HL-60 (cell line): ENCODE measurements at regions not wholly inside any gene's neighbourhood (a gene's known extent, or its start where the extent isn't known, plus 50 kb on each side); places are given as distances from the start of the nearest gene placed in this dataset.

Experiments used
- DNase-seq, 2 experiments: peaks; one replicate each; pipeline ENCODE4 v3.0.0-alpha.2; 2010 to 2020; ENCODE audit warnings: low read depth in 1 of 2, low spot score in 1 of 2
- H3K27ac ChIP-seq: fragments of 250-450 bp; sonication (Bioruptor Pico); replicated peaks from 2 replicates; pipeline ENCODE4 v1.5.1; 2020; ENCODE audit warnings: mild to moderate bottlenecking, moderate library complexity
- H3K27me3 ChIP-seq: fragments of 250-450 bp; sonication (Bioruptor Pico); 2 replicates; pipeline ENCODE4 v1.5.1; 2021; ENCODE audit warnings: mild to moderate bottlenecking, moderate library complexity; ENCODE audit not compliant: insufficient read depth, poor library complexity, severe bottlenecking
- H3K4me3 ChIP-seq: replicated peaks from 2 replicates; pipeline ENCODE4 v1.5.1; 2011; ENCODE audit warnings: mild to moderate bottlenecking, control low read depth, low read length; ENCODE audit not compliant: insufficient read depth
- CTCF ChIP-seq: IDR thresholded peaks from one replicate; pipeline ENCODE4 v1.5.1; 2011; ENCODE audit warnings: low read length, control low read depth, inconsistent platforms; ENCODE audit not compliant: insufficient read depth
- GABPA ChIP-seq: IDR thresholded peaks from 2 replicates; pipeline ENCODE4 v1.6.1; 2012; ENCODE audit warnings: low read depth
- POLR2AphosphoS5 ChIP-seq: IDR thresholded peaks from 2 replicates; pipeline ENCODE4 v1.6.1; 2012; ENCODE audit warnings: low read depth
- SPI1 ChIP-seq: IDR thresholded peaks from 2 replicates; pipeline ENCODE4 v1.6.1; 2012; ENCODE audit warnings: low read depth, mild to moderate bottlenecking, borderline replicate concordance
- TF ChIP-seq, protein P1 (sequence below): IDR thresholded peaks from 2 replicates; pipeline ENCODE4 v1.6.1; 2012; ENCODE audit warnings: low read depth; ENCODE audit not compliant: insufficient replicate concordance

GRCh38 chr4:11609751-11610150 lies 181.1 kb upstream of the HS3ST1 start:
- no peak for DNase-seq
- TF ChIP-seq CTCF (no peak), SPI1 (no peak), GABPA (no peak), POLR2AphosphoS5 (no peak)
- TF ChIP-seq, protein P1, sequence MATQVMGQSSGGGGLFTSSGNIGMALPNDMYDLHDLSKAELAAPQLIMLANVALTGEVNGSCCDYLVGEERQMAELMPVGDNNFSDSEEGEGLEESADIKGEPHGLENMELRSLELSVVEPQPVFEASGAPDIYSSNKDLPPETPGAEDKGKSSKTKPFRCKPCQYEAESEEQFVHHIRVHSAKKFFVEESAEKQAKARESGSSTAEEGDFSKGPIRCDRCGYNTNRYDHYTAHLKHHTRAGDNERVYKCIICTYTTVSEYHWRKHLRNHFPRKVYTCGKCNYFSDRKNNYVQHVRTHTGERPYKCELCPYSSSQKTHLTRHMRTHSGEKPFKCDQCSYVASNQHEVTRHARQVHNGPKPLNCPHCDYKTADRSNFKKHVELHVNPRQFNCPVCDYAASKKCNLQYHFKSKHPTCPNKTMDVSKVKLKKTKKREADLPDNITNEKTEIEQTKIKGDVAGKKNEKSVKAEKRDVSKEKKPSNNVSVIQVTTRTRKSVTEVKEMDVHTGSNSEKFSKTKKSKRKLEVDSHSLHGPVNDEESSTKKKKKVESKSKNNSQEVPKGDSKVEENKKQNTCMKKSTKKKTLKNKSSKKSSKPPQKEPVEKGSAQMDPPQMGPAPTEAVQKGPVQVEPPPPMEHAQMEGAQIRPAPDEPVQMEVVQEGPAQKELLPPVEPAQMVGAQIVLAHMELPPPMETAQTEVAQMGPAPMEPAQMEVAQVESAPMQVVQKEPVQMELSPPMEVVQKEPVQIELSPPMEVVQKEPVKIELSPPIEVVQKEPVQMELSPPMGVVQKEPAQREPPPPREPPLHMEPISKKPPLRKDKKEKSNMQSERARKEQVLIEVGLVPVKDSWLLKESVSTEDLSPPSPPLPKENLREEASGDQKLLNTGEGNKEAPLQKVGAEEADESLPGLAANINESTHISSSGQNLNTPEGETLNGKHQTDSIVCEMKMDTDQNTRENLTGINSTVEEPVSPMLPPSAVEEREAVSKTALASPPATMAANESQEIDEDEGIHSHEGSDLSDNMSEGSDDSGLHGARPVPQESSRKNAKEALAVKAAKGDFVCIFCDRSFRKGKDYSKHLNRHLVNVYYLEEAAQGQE = no peak
- Histone ChIP-seq H3K27ac (no peak overlapping the region), H3K4me3 (no peak overlapping the region), H3K27me3 (no peaks in the 10 kb centered on the region)

DNA sequence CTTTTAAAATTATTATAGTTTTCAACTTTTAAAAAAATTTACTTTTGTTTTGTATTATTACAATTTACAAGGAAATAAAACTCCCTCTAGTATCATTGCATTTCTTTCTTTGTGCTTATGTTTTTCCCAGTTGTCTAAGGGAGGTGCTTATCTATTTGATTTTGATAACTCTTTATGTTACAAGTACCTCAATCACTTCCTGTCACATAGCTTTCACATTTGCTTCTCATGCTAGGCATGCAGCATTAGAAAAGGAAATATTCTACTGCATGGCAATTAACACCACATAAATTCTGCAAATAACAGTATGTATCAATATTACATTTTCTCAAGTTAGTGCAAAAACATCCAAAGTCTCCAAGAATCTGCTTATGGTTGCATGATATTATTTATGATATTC lies 180.3 kb upstream of the HS3ST1 start:
- Histone ChIP-seq H3K4me3 (no peak overlapping the region), H3K27me3 (no peaks in the 10 kb centered on the region), H3K27ac (no peak overlapping the region)
- no peak for DNase-seq
- TF ChIP-seq GABPA (no peak), SPI1 (no peak), CTCF (no peak), POLR2AphosphoS5 (no peak)
- TF ChIP-seq, protein P1 = no peak

- no peak for DNase-seq
- no peak overlapping the region for H3K4me3 ChIP-seq
- H3K27me3 ChIP-seq = no peaks in the 10 kb centered on the region
- TF ChIP-seq POLR2AphosphoS5 = no peak
- no peak for TF ChIP-seq CTCF
- no peak for TF ChIP-seq GABPA
- TF ChIP-seq, protein P1 = no peak
- TF ChIP-seq SPI1 = no peak
- H3K27ac ChIP-seq = no peak overlapping the region
Measured at GRCh38 chr4:11606078-11606477, 177.4 kb upstream of the HS3ST1 start.
